Kidney (tissue), 13 donors: ENCODE measurements at regions not wholly inside any gene's neighbourhood (a gene's known extent, or its start where the extent isn't known, plus 50 kb on each side); places are given as distances from the start of the nearest gene placed in this dataset.
A peak's percentile ranks its signal among the peaks of the same experiment; 100 is the strongest.

Experiments used
- DNase-seq, 5 donors: peaks; one replicate each; pipeline ENCODE4 v3.0.0-alpha.2; 2013 to 2020
- FAIRE-seq: peaks from 2 replicates; lab custom pipeline; 2012; peaks lifted over from hg19 to GRCh38; lab: Jason Lieb, UNC
- H3K27ac ChIP-seq, 2 donors: one replicate each; pipeline ENCODE4 v1.7.0; 2013; ENCODE audit warnings: low read depth in 2 of 2, low read length in 2 of 2, inconsistent platforms in 1 of 2
- H3K27me3 ChIP-seq: one replicate; pipeline ENCODE4 v1.7.1; 2013; ENCODE audit warnings: low read length, inconsistent platforms; ENCODE audit not compliant: control insufficient read depth, insufficient read depth
- H3K36me3 ChIP-seq, 3 donors: one replicate each; pipeline versions ENCODE4 v1.7.0 to v1.7.1; 2013; ENCODE audit warnings: low read length in 3 of 3, control low read depth in 1 of 3, inconsistent platforms in 1 of 3; ENCODE audit not compliant: insufficient read depth in 3 of 3, control insufficient read depth in 2 of 3
- H3K4me1 ChIP-seq, 3 donors: one replicate each; pipeline versions ENCODE4 v1.7.0 to v1.7.1; 2013; ENCODE audit warnings: low read length in 3 of 3, inconsistent platforms in 1 of 3, low read depth in 1 of 3; ENCODE audit not compliant: control insufficient read depth in 2 of 3, insufficient read depth in 2 of 3
- H3K4me3 ChIP-seq, 3 donors: one replicate each; pipeline versions ENCODE4 v1.7.0 to v1.8.1; 2013; ENCODE audit warnings: low read length in 3 of 3, control low read depth in 1 of 3, inconsistent platforms in 1 of 3
- H3K9ac ChIP-seq, 3 donors: one replicate each; pipeline versions ENCODE4 v1.7.0 to v1.7.1; 2013; ENCODE audit warnings: low read length in 3 of 3, control low read depth in 1 of 3, inconsistent platforms in 1 of 3
- H3K9me3 ChIP-seq, 3 donors: one replicate each; pipeline versions ENCODE4 v1.7.0 to v1.7.1; 2013; ENCODE audit warnings: low read length in 3 of 3, control low read depth in 1 of 3, inconsistent platforms in 1 of 3; ENCODE audit not compliant: control insufficient read depth in 2 of 3, insufficient read depth in 1 of 3
- CTCF ChIP-seq: IDR thresholded peaks from 3 replicates; pipeline ENCODE4 v1.5.1; 2012; ENCODE audit warnings: mild to moderate bottlenecking, moderate library complexity, borderline replicate concordance; ENCODE audit not compliant: insufficient read depth; ENCODE audit errors: extremely low read depth
- intact Hi-C: fragments of 100-400 bp; cut with DNase I; formaldehyde crosslinking; loops from one replicate; pipeline ENCODE4 v1.11.1; 2022
- donor health status: control.
- donor health status: control.
- donor health status: control.
- donor health status: control.
- donor health status: control.
- donor health status: DM: yes; HTN: yes; CAD: no.
- donor health status: Normal renal cell carcinoma (clear cell type).

DNA sequence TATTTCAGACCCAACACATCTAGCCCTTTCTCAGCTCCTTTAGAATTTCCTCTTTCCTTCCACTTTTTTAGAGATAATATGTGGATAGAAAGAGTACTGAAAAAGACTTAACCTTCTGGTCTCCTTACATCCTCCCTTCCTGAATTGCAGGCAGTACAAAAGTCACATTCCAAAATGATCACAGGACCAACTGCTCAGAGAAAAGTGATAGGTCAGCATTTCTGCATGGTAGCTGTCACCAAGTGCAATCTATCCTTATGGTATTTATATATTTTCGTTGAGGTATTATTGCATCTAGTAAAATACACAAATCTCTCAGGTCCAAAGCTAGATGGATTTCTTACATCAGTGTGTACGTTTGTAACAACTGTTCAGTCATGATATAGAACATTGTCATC lies 427.5 kb downstream of the LPIN1 start:
- Histone ChIP-seq H3K27ac (no peak overlapping the region), H3K27me3 (no peaks in the 10 kb centered on the region), H3K4me1 (peaks cover 9 to 10% (median 10%) of the 10 kb centered on the region in 3 donors), H3K9ac (no peak overlapping the region), H3K36me3 (no peaks in the 10 kb centered on the region), H3K4me3 (no peak overlapping the region), H3K9me3 (no peaks in the 10 kb centered on the region)
- intact Hi-C loops: no loop called here
- DNase-seq (no peak), FAIRE-seq (no peak)
- TF ChIP-seq CTCF: no peak

GRCh38 chr2:12175323-12175722 lies 428.9 kb downstream of the LPIN1 start:
- intact Hi-C loops: no loop called here
- H3K4me3 ChIP-seq: no peak overlapping the region
- no peak overlapping the region for H3K27ac ChIP-seq
- TF ChIP-seq CTCF: no peak
- no peak overlapping the region for H3K9ac ChIP-seq
- DNase-seq (no peak), FAIRE-seq (no peak)
- H3K9me3 ChIP-seq: no peaks in the 10 kb centered on the region
- peaks cover 2 to 9% (median 4%) of the 10 kb centered on the region in 3 donors for H3K4me1 ChIP-seq
- H3K36me3 ChIP-seq: no peaks in the 10 kb centered on the region
- no peaks in the 10 kb centered on the region for H3K27me3 ChIP-seq

DNA sequence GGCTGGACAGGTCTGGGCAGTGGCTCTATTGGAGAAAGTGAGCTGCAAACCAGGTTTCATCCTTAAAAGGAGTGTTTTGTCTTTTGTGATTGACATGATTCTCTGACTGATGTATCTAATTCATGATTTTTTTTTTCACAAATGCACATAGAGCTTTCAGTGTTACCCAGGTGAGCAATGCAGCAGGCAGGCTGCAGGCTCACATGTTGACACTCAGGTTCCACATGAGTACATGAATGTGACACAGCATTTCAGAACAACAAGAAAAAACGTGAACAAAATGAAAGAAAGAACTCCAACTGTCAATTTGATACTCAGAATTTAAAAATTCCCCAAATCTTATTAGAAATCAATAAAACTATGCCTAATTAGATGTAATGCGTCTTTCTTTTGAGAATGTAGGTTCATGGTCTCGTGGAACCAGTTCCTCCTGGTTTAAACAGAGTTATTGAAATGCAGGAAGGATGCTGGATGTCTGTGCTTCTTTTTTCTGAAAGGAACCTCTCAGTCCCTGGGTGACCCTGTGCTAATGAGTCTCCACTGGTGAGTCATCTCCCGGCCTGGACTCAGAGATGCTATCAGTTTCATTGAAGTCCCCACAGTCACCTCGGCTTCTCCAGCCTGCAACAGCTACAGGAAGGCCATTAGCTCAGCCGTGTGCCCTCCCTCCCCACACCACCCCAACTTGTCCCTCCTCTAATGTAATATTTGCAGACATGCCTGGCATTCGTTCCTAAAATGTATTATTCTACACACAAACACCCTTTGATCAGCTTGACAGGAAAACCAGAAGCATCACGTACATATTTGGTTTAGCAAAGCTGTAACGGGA lies 430.4 kb downstream of the LPIN1 start:
- no peak for TF ChIP-seq CTCF
- peaks cover 2 to 9% (median 4%) of the 10 kb centered on the region in 3 donors for H3K4me1 ChIP-seq
- no peak overlapping the region for H3K9ac ChIP-seq
- no peaks in the 10 kb centered on the region for H3K27me3 ChIP-seq
- H3K36me3 ChIP-seq: no peaks in the 10 kb centered on the region
- no peak for FAIRE-seq
- no peak overlapping the region for H3K4me3 ChIP-seq
- H3K9me3 ChIP-seq: no peaks in the 10 kb centered on the region
- DNase-seq: peak in 3 of 5 donors; percentile 39 to 75 (median 74)
- peak overlapping the region; percentile 35 to 81 for H3K27ac ChIP-seq
- intact Hi-C loops: no loop called here
